GM12873 (cell line): ENCODE measurements at regions not wholly inside any gene's neighbourhood (a gene's known extent, or its start where the extent isn't known, plus 50 kb on each side); places are given as distances from the start of the nearest gene placed in this dataset.

Experiments
- TF ChIP-seq, protein P1 (sequence below): IDR thresholded peaks from 2 replicates; pipeline ENCODE4 v1.5.1; 2012; ENCODE audit warnings: low read depth, mild to moderate bottlenecking, moderate library complexity, low read length, control low read depth; ENCODE audit not compliant: insufficient read depth; ENCODE audit errors: missing control alignments

DNA sequence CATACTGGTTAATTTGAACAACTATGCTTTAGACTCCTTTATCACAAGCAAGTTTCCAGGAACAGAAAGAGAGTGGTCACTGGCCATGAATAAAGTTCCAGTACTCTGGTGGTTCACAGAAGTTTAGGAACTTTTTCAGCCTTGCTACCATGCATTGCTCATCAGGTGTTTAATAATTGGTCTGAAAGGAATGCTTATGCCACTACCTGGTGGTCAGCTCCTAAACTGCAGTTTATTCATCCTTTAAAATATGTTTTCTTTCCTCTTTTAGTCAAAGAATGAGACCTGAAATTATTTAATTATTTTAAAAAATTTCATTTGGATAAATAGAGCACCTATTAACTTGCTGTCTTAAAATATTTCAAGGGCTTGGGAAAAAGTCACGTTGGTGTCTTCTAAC lies 260.1 kb upstream of the OR4E1 start:
- TF ChIP-seq, protein P1, sequence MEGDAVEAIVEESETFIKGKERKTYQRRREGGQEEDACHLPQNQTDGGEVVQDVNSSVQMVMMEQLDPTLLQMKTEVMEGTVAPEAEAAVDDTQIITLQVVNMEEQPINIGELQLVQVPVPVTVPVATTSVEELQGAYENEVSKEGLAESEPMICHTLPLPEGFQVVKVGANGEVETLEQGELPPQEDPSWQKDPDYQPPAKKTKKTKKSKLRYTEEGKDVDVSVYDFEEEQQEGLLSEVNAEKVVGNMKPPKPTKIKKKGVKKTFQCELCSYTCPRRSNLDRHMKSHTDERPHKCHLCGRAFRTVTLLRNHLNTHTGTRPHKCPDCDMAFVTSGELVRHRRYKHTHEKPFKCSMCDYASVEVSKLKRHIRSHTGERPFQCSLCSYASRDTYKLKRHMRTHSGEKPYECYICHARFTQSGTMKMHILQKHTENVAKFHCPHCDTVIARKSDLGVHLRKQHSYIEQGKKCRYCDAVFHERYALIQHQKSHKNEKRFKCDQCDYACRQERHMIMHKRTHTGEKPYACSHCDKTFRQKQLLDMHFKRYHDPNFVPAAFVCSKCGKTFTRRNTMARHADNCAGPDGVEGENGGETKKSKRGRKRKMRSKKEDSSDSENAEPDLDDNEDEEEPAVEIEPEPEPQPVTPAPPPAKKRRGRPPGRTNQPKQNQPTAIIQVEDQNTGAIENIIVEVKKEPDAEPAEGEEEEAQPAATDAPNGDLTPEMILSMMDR: peak; percentile 35

DNA sequence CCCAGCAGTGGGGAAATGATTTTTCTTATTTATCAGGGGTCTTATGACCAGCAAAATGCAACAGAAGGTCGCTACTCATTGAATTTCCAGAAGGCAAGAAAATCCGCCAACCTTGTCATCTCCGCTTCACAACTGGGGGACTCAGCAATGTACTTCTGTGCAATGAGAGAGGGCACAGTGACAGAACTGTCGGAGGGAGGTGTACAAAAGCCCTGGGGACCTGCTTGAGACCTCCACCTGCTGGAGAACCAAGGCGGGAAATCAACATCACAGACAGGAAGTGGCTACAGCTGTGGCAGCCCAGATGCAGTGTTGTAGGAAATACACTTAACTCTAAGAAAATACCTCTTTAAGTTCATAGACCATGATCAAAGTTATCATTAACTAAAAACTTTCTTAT lies 250.9 kb upstream of the OR4E1 start:
- TF ChIP-seq, protein P1: peak; percentile 40

DNA sequence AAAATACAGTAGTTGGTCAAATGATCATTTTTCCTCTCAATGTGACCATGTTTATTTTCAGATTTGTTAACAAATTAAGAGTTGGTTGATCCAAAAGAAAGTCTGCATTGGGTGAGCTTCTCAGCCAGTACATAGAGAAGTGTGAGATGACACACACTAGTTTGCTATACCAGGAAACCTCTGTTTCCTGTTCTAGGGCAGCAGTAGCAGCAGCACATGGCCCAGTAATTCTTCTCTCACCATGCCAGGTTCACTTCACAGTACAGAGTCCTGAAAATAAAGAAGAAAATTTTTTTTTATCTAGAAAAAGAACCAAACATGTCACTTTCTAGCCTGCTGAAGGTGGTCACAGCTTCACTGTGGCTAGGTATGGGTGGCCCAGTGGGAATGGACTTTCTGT lies 250.2 kb upstream of the OR4E1 start:
- TF ChIP-seq, protein P1: no peak

DNA sequence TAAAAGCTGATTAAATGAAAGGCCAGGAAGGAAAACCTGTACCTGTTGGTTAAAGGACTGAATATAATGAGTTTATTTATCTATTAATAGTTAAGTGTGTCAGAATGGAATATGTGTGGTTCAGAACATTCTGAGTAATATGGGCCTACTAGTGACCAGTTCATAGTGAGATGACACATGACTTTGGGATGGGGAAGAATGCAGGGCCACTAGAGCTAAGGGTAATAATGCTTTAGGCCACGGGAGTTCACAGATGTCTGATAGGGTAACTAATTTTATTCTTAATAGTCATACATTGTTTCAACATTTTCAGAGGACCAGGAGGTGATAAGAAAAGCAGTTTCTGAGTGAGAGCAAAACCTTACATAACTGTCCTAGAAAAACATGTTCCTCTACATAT lies 247.8 kb upstream of the OR4E1 start:
- TF ChIP-seq, protein P1: no peak

DNA sequence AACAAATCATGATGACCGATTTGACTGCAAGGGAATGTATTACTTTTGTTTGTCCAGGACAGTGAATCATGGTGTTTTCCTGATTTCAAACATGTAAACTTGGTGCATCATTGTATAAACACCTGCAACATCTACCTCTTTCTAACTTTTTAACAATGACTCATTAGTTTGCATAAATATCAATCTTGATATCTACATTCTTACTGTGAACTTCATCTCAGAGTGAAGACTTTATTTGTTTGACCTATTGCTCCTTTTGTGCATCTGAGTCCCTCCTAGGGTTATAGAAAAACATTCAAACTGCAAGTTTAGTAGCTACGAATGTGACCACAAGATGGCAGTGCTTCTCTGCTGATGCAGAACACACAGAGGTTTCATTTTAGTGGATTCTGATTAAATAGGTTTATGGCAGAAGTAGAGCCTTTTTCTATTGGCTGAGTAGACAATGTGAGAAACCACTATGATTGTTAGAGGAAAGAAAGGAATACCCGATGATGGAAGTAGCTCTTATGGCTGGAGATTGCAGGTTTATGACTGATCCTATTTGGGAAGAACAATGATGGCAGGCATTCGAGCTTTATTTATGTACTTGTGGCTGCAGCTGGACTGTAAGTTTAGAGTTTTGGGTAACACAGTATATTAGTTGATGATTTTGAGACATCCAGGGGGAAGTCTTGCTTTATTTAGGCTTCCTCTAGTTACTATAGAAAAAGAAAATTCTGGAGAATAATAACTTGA lies 244.2 kb upstream of the OR4E1 start:
- TF ChIP-seq, protein P1: peak; percentile 81

DNA sequence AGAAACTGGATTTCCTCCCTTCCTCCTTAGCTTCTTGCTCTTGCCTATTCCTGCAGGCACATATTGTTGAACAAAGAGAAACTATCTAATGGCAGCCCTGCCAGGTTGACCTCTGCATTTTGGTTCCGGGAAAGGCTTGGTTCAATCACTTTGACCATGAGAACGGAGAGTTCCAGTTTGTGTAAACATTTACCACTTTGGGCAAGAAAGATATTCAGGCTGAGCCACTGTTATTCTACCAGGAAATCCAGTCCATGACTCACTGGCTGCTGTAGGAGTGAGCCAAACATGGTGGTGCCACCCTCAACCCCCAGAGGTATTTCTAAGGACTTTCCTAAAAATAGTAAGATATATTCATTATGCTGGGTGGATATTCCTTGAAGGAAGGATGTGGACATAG lies 242.2 kb upstream of the OR4E1 start:
- TF ChIP-seq, protein P1: no peak

DNA sequence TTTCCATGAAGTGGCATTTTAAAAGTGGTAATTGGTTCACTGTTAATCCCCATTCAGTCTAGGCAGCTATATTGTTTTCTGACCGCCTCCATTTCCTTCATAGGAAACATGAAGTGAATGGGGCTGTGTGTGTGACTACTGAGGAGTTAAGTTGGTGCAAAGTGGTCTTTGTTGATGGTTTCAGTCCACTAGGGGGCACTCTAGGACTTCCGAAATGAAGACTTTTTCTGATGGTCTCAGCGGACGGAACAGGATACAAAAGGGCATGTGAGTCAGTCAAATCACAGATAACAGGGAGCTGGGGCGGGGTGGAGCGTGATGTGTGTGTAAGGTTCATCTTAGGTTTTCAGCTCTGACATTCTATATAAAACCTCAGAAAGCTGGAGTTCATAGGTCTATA lies 240.1 kb upstream of the OR4E1 start:
- TF ChIP-seq, protein P1: peak; percentile 78
